Astrocyte (in vitro differentiated cells and primary cell): ENCODE measurements at regions not wholly inside any gene's neighbourhood (a gene's known extent, or its start where the extent isn't known, plus 50 kb on each side); places are given as distances from the start of the nearest gene placed in this dataset.

Experiments used
- DNase-seq: peaks from one replicate; pipeline ENCODE4 v3.0.0-alpha.2; 2010; ENCODE audit warnings: low read depth
- FAIRE-seq: peaks from 2 replicates; lab custom pipeline; 2011; peaks lifted over from hg19 to GRCh38; lab: Jason Lieb, UNC
- H2AFZ ChIP-seq: 2 replicates; pipeline ENCODE4 v1.6.0; 2012; ENCODE audit warnings: low read depth, low read length, inconsistent platforms
- H3K27ac ChIP-seq: 2 replicates; pipeline ENCODE4 v1.5.1; 2011; ENCODE audit warnings: low read depth, low read length, inconsistent platforms
- H3K27me3 ChIP-seq: 2 replicates; pipeline ENCODE4 v1.6.0; 2011; ENCODE audit warnings: low read length, inconsistent platforms; ENCODE audit not compliant: insufficient read depth
- H3K36me3 ChIP-seq: 2 replicates; pipeline ENCODE4 v1.5.1; 2011; ENCODE audit warnings: low read length, inconsistent platforms; ENCODE audit not compliant: insufficient read depth
- H3K4me1 ChIP-seq: 2 replicates; pipeline ENCODE4 v1.5.1; 2011; ENCODE audit warnings: low read length, inconsistent platforms; ENCODE audit not compliant: insufficient read depth
- H3K4me2 ChIP-seq: 2 replicates; pipeline ENCODE4 v1.6.0; 2012; ENCODE audit warnings: low read length, inconsistent platforms
- H3K4me3 ChIP-seq: 2 replicates; pipeline ENCODE4 v1.5.1; 2011; ENCODE audit warnings: low read depth, mild to moderate bottlenecking, low read length, inconsistent platforms; ENCODE audit not compliant: insufficient read depth
- H3K79me2 ChIP-seq: 2 replicates; pipeline ENCODE4 v1.6.0; 2012; ENCODE audit warnings: mild to moderate bottlenecking, low read length, inconsistent platforms; ENCODE audit not compliant: insufficient read depth
- H3K9ac ChIP-seq: 2 replicates; pipeline ENCODE4 v1.6.0; 2012; ENCODE audit warnings: mild to moderate bottlenecking, low read length, inconsistent platforms
- H3K9me3 ChIP-seq: 2 replicates; pipeline ENCODE4 v1.5.1; 2012; ENCODE audit warnings: low read depth, mild to moderate bottlenecking, low read length, inconsistent platforms; ENCODE audit not compliant: insufficient read depth
- H4K20me1 ChIP-seq: 2 replicates; pipeline ENCODE4 v1.6.0; 2012; ENCODE audit warnings: low read length, inconsistent platforms; ENCODE audit not compliant: insufficient read depth
- H3K27ac Mint-ChIP-seq: one replicate; pipeline ENCODE4 v1.8.0; 2021; ENCODE audit warnings: mild to moderate bottlenecking, mixed read lengths; ENCODE audit not compliant: unreplicated experiment
- H3K27me3 Mint-ChIP-seq: one replicate; pipeline ENCODE4 v1.8.0; 2021; ENCODE audit warnings: low read depth, mixed read lengths; ENCODE audit not compliant: unreplicated experiment
- H3K36me3 Mint-ChIP-seq: one replicate; pipeline ENCODE4 v1.8.0; 2021; ENCODE audit warnings: low read depth, mixed read lengths; ENCODE audit not compliant: unreplicated experiment
- H3K4me1 Mint-ChIP-seq: one replicate; pipeline ENCODE4 v1.8.0; 2021; ENCODE audit warnings: low read depth, mixed read lengths; ENCODE audit not compliant: unreplicated experiment
- H3K4me3 Mint-ChIP-seq: one replicate; pipeline ENCODE4 v1.8.0; 2021; ENCODE audit warnings: mild to moderate bottlenecking, moderate library complexity, mixed read lengths; ENCODE audit not compliant: unreplicated experiment
- H3K9me3 Mint-ChIP-seq: one replicate; pipeline ENCODE4 v1.8.0; 2021; ENCODE audit warnings: mild to moderate bottlenecking, mixed read lengths; ENCODE audit not compliant: unreplicated experiment
- EZH2 ChIP-seq: IDR thresholded peaks from 2 replicates; pipeline ENCODE4 v1.6.1; 2012; ENCODE audit warnings: mild to moderate bottlenecking, low read length, inconsistent platforms; ENCODE audit not compliant: insufficient read depth
- TF ChIP-seq, protein P1 (sequence below): IDR thresholded peaks from 2 replicates; pipeline ENCODE4 v1.5.1; 2011; ENCODE audit warnings: low read depth, mild to moderate bottlenecking, inconsistent platforms, low read length, moderate library complexity; ENCODE audit not compliant: insufficient read depth

DNA sequence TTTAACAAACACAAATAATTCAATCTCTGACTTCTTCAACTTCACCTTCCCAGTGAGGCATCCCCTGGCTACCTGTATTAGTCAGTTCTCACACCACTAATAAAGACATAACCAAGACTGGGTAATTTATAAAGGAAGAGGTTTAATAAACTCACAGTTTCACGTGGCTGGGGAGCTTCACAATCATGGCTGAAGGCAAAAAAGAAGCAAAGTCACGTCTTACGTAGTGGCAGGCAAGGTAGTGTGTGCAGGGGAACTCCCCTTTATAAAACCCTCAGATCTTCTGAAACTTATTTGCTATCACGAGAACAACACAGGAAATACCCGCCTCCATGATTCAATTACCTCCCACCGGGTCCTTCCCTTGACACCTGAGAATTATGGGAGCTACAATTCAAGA lies 478.5 kb downstream of the ADGRL2 start:
- Histone ChIP-seq H3K4me1 (no peaks in the 10 kb centered on the region), H3K9me3 (no peaks in the 10 kb centered on the region), H3K4me3 (no peak overlapping the region), H3K27ac (no peak overlapping the region), H2AFZ (no peak overlapping the region), H3K79me2 (no peaks in the 10 kb centered on the region), H3K36me3 (no peaks in the 10 kb centered on the region), H4K20me1 (no peaks in the 10 kb centered on the region), H3K4me2 (no peak overlapping the region), H3K9ac (no peak overlapping the region), H3K27me3 (no peaks in the 10 kb centered on the region)
- DNase-seq (no peak), FAIRE-seq (no peak)
- TF ChIP-seq, protein P1, sequence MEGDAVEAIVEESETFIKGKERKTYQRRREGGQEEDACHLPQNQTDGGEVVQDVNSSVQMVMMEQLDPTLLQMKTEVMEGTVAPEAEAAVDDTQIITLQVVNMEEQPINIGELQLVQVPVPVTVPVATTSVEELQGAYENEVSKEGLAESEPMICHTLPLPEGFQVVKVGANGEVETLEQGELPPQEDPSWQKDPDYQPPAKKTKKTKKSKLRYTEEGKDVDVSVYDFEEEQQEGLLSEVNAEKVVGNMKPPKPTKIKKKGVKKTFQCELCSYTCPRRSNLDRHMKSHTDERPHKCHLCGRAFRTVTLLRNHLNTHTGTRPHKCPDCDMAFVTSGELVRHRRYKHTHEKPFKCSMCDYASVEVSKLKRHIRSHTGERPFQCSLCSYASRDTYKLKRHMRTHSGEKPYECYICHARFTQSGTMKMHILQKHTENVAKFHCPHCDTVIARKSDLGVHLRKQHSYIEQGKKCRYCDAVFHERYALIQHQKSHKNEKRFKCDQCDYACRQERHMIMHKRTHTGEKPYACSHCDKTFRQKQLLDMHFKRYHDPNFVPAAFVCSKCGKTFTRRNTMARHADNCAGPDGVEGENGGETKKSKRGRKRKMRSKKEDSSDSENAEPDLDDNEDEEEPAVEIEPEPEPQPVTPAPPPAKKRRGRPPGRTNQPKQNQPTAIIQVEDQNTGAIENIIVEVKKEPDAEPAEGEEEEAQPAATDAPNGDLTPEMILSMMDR: no peak
- no peak for TF ChIP-seq EZH2
- H3K36me3 Mint-ChIP-seq: no peaks in the 10 kb centered on the region
- no peak overlapping the region for H3K4me3 Mint-ChIP-seq
- no peaks in the 10 kb centered on the region for H3K4me1 Mint-ChIP-seq
- H3K27me3 Mint-ChIP-seq: no peaks in the 10 kb centered on the region
- H3K9me3 Mint-ChIP-seq: no peaks in the 10 kb centered on the region
- H3K27ac Mint-ChIP-seq: no peak overlapping the region

DNA sequence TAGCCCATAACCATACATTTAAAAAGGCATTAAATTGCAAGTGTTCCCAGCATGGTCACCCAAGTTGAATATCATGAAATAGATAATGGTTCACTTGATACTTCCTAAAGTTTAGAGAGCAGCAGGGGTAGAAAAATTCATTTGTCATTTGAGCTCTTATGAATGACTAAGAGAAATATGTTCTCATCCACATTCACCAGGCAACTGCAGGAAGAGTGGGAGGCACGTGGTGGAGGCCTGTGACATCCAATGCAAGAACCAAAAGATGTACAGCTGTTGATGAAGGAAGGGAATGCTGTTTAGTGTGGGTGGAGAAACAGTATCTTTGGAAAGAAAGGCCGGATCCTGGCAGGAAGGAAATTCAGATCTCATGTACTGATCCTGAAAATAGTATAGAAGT lies 473.1 kb downstream of the ADGRL2 start:
- no peak overlapping the region for H3K9ac ChIP-seq
- H3K36me3 ChIP-seq: no peaks in the 10 kb centered on the region
- no peaks in the 10 kb centered on the region for H4K20me1 ChIP-seq
- H3K9me3 Mint-ChIP-seq: no peaks in the 10 kb centered on the region
- no peaks in the 10 kb centered on the region for H3K27me3 ChIP-seq
- H3K4me1 Mint-ChIP-seq: peaks cover 12% of the 10 kb centered on the region
- H3K4me1 ChIP-seq: no peaks in the 10 kb centered on the region
- H3K27ac Mint-ChIP-seq: peak overlapping the region; percentile 10
- H3K4me3 Mint-ChIP-seq: no peak overlapping the region
- H3K4me3 ChIP-seq: no peak overlapping the region
- no peaks in the 10 kb centered on the region for H3K9me3 ChIP-seq
- TF ChIP-seq EZH2: no peak
- TF ChIP-seq, protein P1: no peak
- H2AFZ ChIP-seq: no peak overlapping the region
- no peaks in the 10 kb centered on the region for H3K27me3 Mint-ChIP-seq
- DNase-seq (no peak), FAIRE-seq (no peak)
- H3K27ac ChIP-seq: no peak overlapping the region
- no peaks in the 10 kb centered on the region for H3K79me2 ChIP-seq
- no peaks in the 10 kb centered on the region for H3K36me3 Mint-ChIP-seq
- no peak overlapping the region for H3K4me2 ChIP-seq

DNA sequence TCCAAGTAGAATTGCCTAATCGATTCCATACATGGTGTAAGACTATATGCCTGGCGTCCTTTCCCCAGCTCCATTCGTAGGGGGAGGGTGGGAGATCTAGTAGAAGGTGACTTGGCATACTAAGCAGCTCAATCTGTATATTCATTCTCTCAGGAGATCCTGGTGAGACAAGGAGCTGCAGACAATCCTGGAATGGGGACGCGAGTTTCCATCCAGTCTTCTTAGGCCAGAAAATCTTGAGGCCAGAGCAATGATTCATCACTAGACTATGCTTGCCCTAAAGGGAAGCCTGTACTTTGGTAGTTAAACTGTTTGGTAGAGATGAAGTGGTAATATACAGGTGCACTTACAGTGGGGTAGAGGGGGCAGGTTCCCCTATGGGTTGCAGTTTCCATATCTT lies 468.7 kb downstream of the ADGRL2 start:
- no peak overlapping the region for H3K4me3 ChIP-seq
- H3K9me3 ChIP-seq: no peaks in the 10 kb centered on the region
- no peaks in the 10 kb centered on the region for H3K36me3 ChIP-seq
- no peaks in the 10 kb centered on the region for H3K4me1 ChIP-seq
- Mint-ChIP-seq H3K27ac (peak overlapping the region; percentile 44), H3K4me3 (no peak overlapping the region), H3K9me3 (no peaks in the 10 kb centered on the region), H3K36me3 (no peaks in the 10 kb centered on the region), H3K4me1 (peaks cover 12% of the 10 kb centered on the region), H3K27me3 (no peaks in the 10 kb centered on the region)
- peak; percentile 32 for DNase-seq
- H2AFZ ChIP-seq: no peak overlapping the region
- FAIRE-seq: no peak
- H3K79me2 ChIP-seq: no peaks in the 10 kb centered on the region
- H3K27me3 ChIP-seq: no peaks in the 10 kb centered on the region
- H4K20me1 ChIP-seq: no peaks in the 10 kb centered on the region
- H3K27ac ChIP-seq: no peak overlapping the region
- no peak overlapping the region for H3K9ac ChIP-seq
- no peak overlapping the region for H3K4me2 ChIP-seq
- no peak for TF ChIP-seq EZH2
- TF ChIP-seq, protein P1: no peak
